Sigmoid colon (tissue), 6 donors: ENCODE measurements at regions not wholly inside any gene's neighbourhood (a gene's known extent, or its start where the extent isn't known, plus 50 kb on each side); places are given as distances from the start of the nearest gene placed in this dataset.

ENCODE experiments used
- DNase-seq: peaks from one replicate; pipeline ENCODE4 v3.0.0-alpha.2; 2019
- H3K27ac ChIP-seq, 4 donors: fragments of 200-600 bp; sonication (generic); one replicate each; pipeline ENCODE4 v1.5.1; 2016 to 2019; ENCODE audit warnings: mild to moderate bottlenecking in 1 of 4
- H3K27me3 ChIP-seq, 3 donors: fragments of 200-600 bp; sonication (generic); one replicate each; pipeline ENCODE4 v1.5.1; 2019; ENCODE audit warnings: mild to moderate bottlenecking in 1 of 3
- H3K36me3 ChIP-seq, 4 donors: fragments of 200-600 bp; sonication (generic); one replicate each; pipeline ENCODE4 v1.5.1; 2016 to 2019
- H3K4me1 ChIP-seq, 4 donors: fragments of 200-600 bp; sonication (generic); one replicate each; pipeline ENCODE4 v1.5.1; 2017 to 2019
- H3K4me3 ChIP-seq, 4 donors: fragments of 200-600 bp; sonication (generic); one replicate each; pipeline ENCODE4 v1.5.1; 2017 to 2019; ENCODE audit warnings: mild to moderate bottlenecking in 2 of 4, moderate library complexity in 1 of 4
- H3K9me3 ChIP-seq, 4 donors: fragments of 200-600 bp in 3 of 4; sonication (generic) in 3 of 4; one replicate each; pipeline versions ENCODE4 v1.5.1 to v1.6.1; 2013 to 2019
- CTCF ChIP-seq, 4 experiments: fragments of 450-650 bp in 3 of 4; fragments of 200-600 bp in 1 of 4; IDR thresholded peaks; one replicate each; pipeline ENCODE4 v1.5.1; 2016 to 2019; ENCODE audit warnings: antibody characterized with exemption in 4 of 4, mild to moderate bottlenecking in 3 of 4, moderate library complexity in 2 of 4
- EP300 ChIP-seq, 4 donors: sonication (generic); formaldehyde crosslinking; IDR thresholded peaks; one replicate each; pipeline ENCODE4 v1.6.1; 2017; ENCODE audit warnings: antibody characterized with exemption in 4 of 4
- POLR2A ChIP-seq, 2 donors: fragments of 450-650 bp; IDR thresholded peaks; one replicate each; pipeline ENCODE4 v1.6.1; 2016; ENCODE audit warnings: antibody characterized with exemption in 2 of 2, mild to moderate bottlenecking in 2 of 2, moderate library complexity in 2 of 2
- POLR2AphosphoS5 ChIP-seq, 4 donors: sonication (generic); formaldehyde crosslinking; IDR thresholded peaks; one replicate each; pipeline ENCODE4 v1.6.1; 2017; ENCODE audit warnings: antibody characterized with exemption in 4 of 4
- WGBS, 2 donors: extraction: QIAGEN DNeasy Blood & Tissue Kit; methylation state at CpG; one replicate each; pipeline ENCODE4 v1.1.7; 2013; 5-methylcytosine and 5-hydroxymethylcytosine counted together
- intact Hi-C: fragments of 100-400 bp; cut with DNase I; formaldehyde crosslinking; loops from one replicate; pipeline ENCODE4 v1.15.1; 2023
- donor health status: healthy with polysubstance abuse.
- donor health status: healthy.

GRCh38 chr11:130773244-130773820 lies 142.9 kb downstream of the SNX19 start:
- no peak for DNase-seq
- no peaks in the 10 kb centered on the region for H3K9me3 ChIP-seq
- peak overlapping the region in 2 of 4 donors; percentile 18 to 27 for H3K27ac ChIP-seq
- no peaks in the 10 kb centered on the region for H3K36me3 ChIP-seq
- H3K4me1 ChIP-seq = peaks cover 0 to 4% (median 0%) of the 10 kb centered on the region in 4 donors
- intact Hi-C loops = no loop called here
- TF ChIP-seq POLR2AphosphoS5 (IDR thresholded peaks at IDR 0.05) = no peak
- TF ChIP-seq CTCF (IDR thresholded peaks at IDR 0.05) = no peak
- H3K27me3 ChIP-seq = no peaks in the 10 kb centered on the region
- H3K4me3 ChIP-seq = no peak overlapping the region
- WGBS, 2 donors = 84 to 93% methylated on average over 5 of the region's 5 CpGs

GRCh38 chr11:130774703-130775102 lies 141.6 kb downstream of the SNX19 start:
- no peak for TF ChIP-seq EP300 (IDR thresholded peaks at IDR 0.05)
- no peak for TF ChIP-seq CTCF (IDR thresholded peaks at IDR 0.05)
- TF ChIP-seq POLR2A (IDR thresholded peaks at IDR 0.05) = no peak
- no peak for TF ChIP-seq POLR2AphosphoS5 (IDR thresholded peaks at IDR 0.05)

DNA sequence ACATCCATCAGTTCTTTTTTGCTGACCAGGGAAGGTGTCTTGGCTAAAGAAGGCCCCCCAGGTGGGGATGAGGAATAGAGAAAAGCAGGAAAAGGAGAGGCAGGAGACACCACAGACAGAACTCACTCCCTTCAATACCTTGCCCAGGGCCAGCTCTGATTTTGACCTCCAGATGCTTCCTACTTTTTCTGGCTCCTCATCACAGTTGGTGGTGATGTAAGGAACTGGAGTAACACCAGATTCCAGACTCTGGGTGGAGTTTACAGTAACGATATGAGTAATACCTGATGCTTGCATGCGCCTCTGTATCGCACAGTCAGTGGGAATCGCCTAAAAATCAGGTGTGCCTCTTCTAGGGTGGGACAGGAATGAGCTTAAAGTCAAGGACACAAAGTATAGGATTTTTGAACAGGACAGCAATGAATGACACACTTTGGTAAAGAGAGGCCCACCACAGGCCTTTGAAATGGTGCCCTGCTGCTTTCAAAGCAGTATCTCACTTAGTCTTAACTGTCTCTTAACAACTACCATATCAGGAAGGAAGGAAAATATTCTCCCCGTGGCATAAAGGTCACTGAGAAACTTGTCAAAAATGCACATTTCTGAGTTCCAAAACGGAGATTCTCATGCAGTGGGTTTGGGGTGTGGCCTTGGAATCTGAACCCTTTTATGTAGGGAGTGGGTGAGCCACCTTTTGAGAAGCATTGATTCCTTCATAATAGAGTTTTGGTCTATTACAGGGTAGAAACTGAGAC lies 140.8 kb downstream of the SNX19 start:
- Histone ChIP-seq H3K4me3 (no peak overlapping the region), H3K36me3 (no peaks in the 10 kb centered on the region), H3K27ac (no peak overlapping the region), H3K27me3 (no peaks in the 10 kb centered on the region), H3K4me1 (peaks cover 0 to 4% (median 0%) of the 10 kb centered on the region in 4 donors), H3K9me3 (no peaks in the 10 kb centered on the region)
- no peak for TF ChIP-seq EP300 (IDR thresholded peaks at IDR 0.05)
- TF ChIP-seq CTCF (IDR thresholded peaks at IDR 0.05) = no peak
- TF ChIP-seq POLR2A (IDR thresholded peaks at IDR 0.05) = no peak
- TF ChIP-seq POLR2AphosphoS5 (IDR thresholded peaks at IDR 0.05) = no peak
- intact Hi-C loops = no loop called here
- DNase-seq = no peak
- WGBS, 2 donors = 72 to 81% methylated on average over 6 of the region's 6 CpGs

More at GRCh38 chr11:130774703-130775102, 141.6 kb downstream of the SNX19 start:
- WGBS, 2 donors = 22 to 56% methylated on average over 3 of the region's 3 CpGs
- intact Hi-C loops = no loop called here
- Histone ChIP-seq H3K4me3 (no peak overlapping the region), H3K27ac (no peak overlapping the region), H3K27me3 (no peaks in the 10 kb centered on the region), H3K9me3 (no peaks in the 10 kb centered on the region), H3K4me1 (peaks cover 0 to 4% (median 0%) of the 10 kb centered on the region in 4 donors), H3K36me3 (no peaks in the 10 kb centered on the region)
- no peak for DNase-seq

DNA sequence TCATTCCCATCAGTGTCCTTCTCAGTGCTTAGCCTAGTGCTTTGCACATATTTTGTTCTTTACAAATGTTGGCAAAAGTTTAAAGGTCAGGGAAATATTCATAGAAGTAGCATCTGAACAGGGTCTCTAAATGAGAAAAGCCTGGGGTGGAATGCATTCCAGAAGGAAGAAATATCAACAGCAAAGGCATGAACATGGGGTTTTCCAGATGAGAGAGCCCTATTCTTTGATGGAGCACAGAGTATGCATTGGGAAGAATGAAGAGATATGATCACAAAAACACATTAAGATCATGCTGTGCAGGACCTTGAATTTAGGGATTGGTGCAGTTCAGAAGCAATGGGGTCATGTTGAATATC lies 140.2 kb downstream of the SNX19 start:
- intact Hi-C loops = no loop called here
- Histone ChIP-seq H3K4me3 (no peak overlapping the region), H3K9me3 (no peaks in the 10 kb centered on the region), H3K27me3 (no peaks in the 10 kb centered on the region), H3K36me3 (no peaks in the 10 kb centered on the region), H3K27ac (no peak overlapping the region), H3K4me1 (peaks cover 0 to 4% (median 0%) of the 10 kb centered on the region in 4 donors)
- no peak for DNase-seq
- no peak for TF ChIP-seq CTCF (IDR thresholded peaks at IDR 0.05)
- TF ChIP-seq POLR2AphosphoS5 (IDR thresholded peaks at IDR 0.05) = no peak
- no peak for TF ChIP-seq EP300 (IDR thresholded peaks at IDR 0.05)
- TF ChIP-seq POLR2A (IDR thresholded peaks at IDR 0.05) = no peak
